ENCODE measurements at regions not wholly inside any gene's neighbourhood (a gene's known extent, or its start where the extent isn't known, plus 50 kb on each side); places are given as distances from the start of the nearest gene placed in this dataset.

DNA sequence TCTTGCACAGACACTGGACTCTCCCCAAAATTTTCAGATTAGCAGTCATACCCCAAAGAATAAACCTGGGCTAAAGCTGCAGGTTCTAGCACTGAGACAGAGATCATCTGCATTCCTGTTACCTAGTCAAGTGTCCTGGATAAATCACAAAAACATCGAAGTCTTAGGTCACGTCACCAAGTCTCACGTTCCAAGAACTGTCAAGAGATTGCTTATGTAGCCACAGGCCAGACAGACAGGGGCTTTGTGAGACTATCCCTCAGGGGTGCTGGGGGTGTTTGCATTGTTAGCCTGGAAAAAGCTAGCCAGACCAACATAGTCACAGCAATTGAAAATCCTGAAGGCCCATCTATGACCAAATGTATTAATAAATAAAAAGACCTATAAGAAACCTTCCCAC lies 243.1 kb upstream of the PREP start:
- H3K27me3 Mint-ChIP-seq (ENCODE audit: unreplicated experiment) = no peaks in the 10 kb centered on the region
- no peak for DNase-seq (ENCODE audit: low spot score)
- H3K9me3 Mint-ChIP-seq (ENCODE audit: unreplicated experiment) = no peaks in the 10 kb centered on the region
- TF ChIP-seq, protein P1, sequence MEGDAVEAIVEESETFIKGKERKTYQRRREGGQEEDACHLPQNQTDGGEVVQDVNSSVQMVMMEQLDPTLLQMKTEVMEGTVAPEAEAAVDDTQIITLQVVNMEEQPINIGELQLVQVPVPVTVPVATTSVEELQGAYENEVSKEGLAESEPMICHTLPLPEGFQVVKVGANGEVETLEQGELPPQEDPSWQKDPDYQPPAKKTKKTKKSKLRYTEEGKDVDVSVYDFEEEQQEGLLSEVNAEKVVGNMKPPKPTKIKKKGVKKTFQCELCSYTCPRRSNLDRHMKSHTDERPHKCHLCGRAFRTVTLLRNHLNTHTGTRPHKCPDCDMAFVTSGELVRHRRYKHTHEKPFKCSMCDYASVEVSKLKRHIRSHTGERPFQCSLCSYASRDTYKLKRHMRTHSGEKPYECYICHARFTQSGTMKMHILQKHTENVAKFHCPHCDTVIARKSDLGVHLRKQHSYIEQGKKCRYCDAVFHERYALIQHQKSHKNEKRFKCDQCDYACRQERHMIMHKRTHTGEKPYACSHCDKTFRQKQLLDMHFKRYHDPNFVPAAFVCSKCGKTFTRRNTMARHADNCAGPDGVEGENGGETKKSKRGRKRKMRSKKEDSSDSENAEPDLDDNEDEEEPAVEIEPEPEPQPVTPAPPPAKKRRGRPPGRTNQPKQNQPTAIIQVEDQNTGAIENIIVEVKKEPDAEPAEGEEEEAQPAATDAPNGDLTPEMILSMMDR (IDR thresholded peaks at IDR 0.05; ENCODE audit: unreplicated experiment) = no peak
- no peaks in the 10 kb centered on the region for H3K36me3 Mint-ChIP-seq (ENCODE audit: low read depth, unreplicated experiment)
- no peak overlapping the region for H3K4me3 Mint-ChIP-seq (ENCODE audit: unreplicated experiment)
- no peaks in the 10 kb centered on the region for H3K4me1 Mint-ChIP-seq (ENCODE audit: unreplicated experiment)
- no peak overlapping the region for H3K27ac Mint-ChIP-seq (ENCODE audit: unreplicated experiment)

DNA sequence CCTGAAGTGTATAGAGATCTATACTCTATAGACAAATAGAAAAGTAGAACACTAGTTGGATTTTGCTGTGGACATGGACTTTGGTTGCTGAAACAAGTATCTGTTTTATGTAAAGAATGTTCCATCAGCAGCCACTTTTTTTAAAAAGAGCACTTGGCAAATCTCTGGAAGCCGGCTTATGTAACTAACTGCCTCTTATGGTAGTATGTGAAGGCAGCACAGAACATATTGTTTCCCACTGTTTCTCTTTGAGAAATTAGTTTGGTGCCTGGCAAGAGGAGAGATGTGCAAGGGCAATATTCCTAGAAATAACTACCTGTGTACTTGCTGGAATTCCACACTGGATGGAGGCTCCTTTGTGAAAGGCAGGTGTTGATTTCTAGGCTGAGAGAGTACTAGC lies 242.3 kb upstream of the PREP start:
- DNase-seq (ENCODE audit: low spot score) = no peak

DNA sequence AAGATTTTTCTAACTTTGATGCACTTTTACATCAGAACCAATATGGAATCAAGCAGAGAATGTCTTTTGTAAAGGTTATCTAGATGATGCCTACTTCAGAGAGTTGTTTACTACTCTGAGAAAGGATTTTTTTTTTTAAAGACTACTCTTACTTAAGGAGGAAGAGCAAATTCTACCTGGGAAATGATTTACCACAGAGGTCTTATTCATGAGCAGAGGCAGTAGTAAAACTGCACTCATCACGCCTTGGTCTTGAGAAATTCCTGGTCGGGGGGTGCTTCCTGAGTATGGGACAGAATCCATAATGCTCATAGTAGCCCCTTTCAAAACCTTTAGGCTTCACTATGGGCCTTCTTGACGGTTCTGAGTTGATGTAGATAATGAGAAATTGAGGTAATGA lies 241.8 kb upstream of the PREP start:
- Mint-ChIP-seq H3K27me3 (ENCODE audit: unreplicated experiment) (no peaks in the 10 kb centered on the region), H3K36me3 (ENCODE audit: low read depth, unreplicated experiment) (no peaks in the 10 kb centered on the region)
- TF ChIP-seq, protein P1 (IDR thresholded peaks at IDR 0.05; ENCODE audit: unreplicated experiment) = no peak

More for the DNA sequence above, 242.3 kb upstream of the PREP start:
- H3K27me3 Mint-ChIP-seq (ENCODE audit: unreplicated experiment) = no peaks in the 10 kb centered on the region
- no peaks in the 10 kb centered on the region for H3K36me3 Mint-ChIP-seq (ENCODE audit: low read depth, unreplicated experiment)
- TF ChIP-seq, protein P1 (IDR thresholded peaks at IDR 0.05; ENCODE audit: unreplicated experiment) = no peak
- H3K4me1 Mint-ChIP-seq (ENCODE audit: unreplicated experiment) = no peaks in the 10 kb centered on the region
- H3K4me3 Mint-ChIP-seq (ENCODE audit: unreplicated experiment) = no peak overlapping the region
- no peaks in the 10 kb centered on the region for H3K9me3 Mint-ChIP-seq (ENCODE audit: unreplicated experiment)
- H3K27ac Mint-ChIP-seq (ENCODE audit: unreplicated experiment) = no peak overlapping the region

DNA sequence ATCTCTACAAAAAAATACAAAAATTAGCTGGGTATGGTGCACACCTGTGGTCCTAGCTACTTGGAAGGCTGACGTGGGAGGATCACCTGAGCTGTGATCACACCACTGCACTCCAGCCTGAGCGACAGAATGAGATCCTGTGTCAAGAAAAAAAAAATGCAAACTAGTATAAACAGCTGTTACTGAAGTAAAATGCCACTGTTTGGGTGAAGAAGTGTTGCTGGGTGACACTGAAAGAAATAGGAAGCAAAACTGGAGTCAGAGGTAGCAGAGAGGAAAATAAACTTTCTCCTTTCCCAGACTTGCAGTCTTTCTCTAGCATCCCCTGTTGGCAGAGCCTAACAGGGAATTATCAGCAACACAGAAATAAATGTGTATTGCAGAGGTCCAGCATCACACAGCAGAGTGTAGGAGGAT lies 241.2 kb upstream of the PREP start:
- no peaks in the 10 kb centered on the region for H3K4me1 Mint-ChIP-seq (ENCODE audit: unreplicated experiment)
- H3K36me3 Mint-ChIP-seq (ENCODE audit: low read depth, unreplicated experiment) = no peaks in the 10 kb centered on the region
- DNase-seq (ENCODE audit: low spot score) = no peak
- no peaks in the 10 kb centered on the region for H3K27me3 Mint-ChIP-seq (ENCODE audit: unreplicated experiment)
- TF ChIP-seq, protein P1 (IDR thresholded peaks at IDR 0.05; ENCODE audit: unreplicated experiment) = no peak
- no peak overlapping the region for H3K27ac Mint-ChIP-seq (ENCODE audit: unreplicated experiment)
- H3K9me3 Mint-ChIP-seq (ENCODE audit: unreplicated experiment) = no peaks in the 10 kb centered on the region
- no peak overlapping the region for H3K4me3 Mint-ChIP-seq (ENCODE audit: unreplicated experiment)

More for the DNA sequence above, 241.8 kb upstream of the PREP start:
- no peak for DNase-seq (ENCODE audit: low spot score)
- no peaks in the 10 kb centered on the region for H3K9me3 Mint-ChIP-seq (ENCODE audit: unreplicated experiment)
- no peaks in the 10 kb centered on the region for H3K4me1 Mint-ChIP-seq (ENCODE audit: unreplicated experiment)
- H3K27ac Mint-ChIP-seq (ENCODE audit: unreplicated experiment) = no peak overlapping the region
- no peak overlapping the region for H3K4me3 Mint-ChIP-seq (ENCODE audit: unreplicated experiment)

DNA sequence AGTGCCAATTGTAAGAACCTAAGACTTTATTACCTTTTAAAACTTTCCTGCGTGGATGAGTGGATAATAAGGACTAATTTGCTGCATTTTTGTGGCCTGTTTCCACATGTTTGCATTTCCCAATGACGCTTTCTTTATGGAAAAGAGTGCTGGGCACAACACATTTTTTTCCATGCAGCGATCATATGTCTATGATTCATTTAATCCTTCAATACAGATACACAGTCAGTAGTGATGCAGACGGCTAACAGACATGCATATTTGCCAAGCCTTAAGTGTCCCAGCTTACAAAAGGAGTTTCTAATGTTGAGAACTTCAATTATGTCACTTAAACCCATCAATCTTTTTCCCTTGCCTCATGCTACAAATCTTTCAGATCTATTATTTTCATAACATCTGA lies 239.8 kb upstream of the PREP start:
- no peaks in the 10 kb centered on the region for H3K4me1 Mint-ChIP-seq (ENCODE audit: unreplicated experiment)
- no peak overlapping the region for H3K27ac Mint-ChIP-seq (ENCODE audit: unreplicated experiment)
- no peaks in the 10 kb centered on the region for H3K27me3 Mint-ChIP-seq (ENCODE audit: unreplicated experiment)
- no peak for DNase-seq (ENCODE audit: low spot score)
- TF ChIP-seq, protein P1 (IDR thresholded peaks at IDR 0.05; ENCODE audit: unreplicated experiment) = no peak
- H3K4me3 Mint-ChIP-seq (ENCODE audit: unreplicated experiment) = no peak overlapping the region
- no peaks in the 10 kb centered on the region for H3K9me3 Mint-ChIP-seq (ENCODE audit: unreplicated experiment)
- no peaks in the 10 kb centered on the region for H3K36me3 Mint-ChIP-seq (ENCODE audit: low read depth, unreplicated experiment)
